CD4-positive, alpha-beta T cell treated with Interleukin-21 for 1 hour (primary cell): ENCODE measurements at regions not wholly inside any gene's neighbourhood (a gene's known extent, or its start where the extent isn't known, plus 50 kb on each side); places are given as distances from the start of the nearest gene placed in this dataset.
"Not testable (repeated sequence)": the region's sequence is repeated elsewhere in the genome, so short reads cannot be mapped to it uniquely, and the experiment has no call there.

Experiments used
- DNase-seq: peaks from one replicate; pipeline ENCODE4 v3.0.0-alpha.2; 2020

DNA sequence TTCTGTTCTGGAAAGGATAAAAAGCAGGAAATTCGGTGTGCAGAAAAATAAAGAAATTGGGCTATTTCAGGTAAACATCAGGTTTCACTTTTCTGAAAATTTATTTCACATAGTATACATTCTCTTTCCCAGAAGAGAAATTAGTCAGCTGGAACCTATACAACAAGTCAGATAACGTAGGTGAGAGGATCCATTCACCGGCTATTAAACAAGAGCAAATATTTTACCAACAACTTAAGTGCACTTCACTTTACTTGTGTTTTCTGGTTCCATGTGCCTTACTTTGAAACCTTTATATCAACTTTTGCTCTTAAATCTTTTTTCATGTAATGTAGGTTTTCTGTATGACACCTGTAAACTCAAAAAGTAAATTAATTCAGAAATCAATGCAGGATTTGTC lies 839.7 kb downstream of the CDH11 start:
- no peak for DNase-seq

GRCh38 chr16:64280317-64280716 lies 841.5 kb downstream of the CDH11 start:
- no peak for DNase-seq

GRCh38 chr16:64278196-64278595 lies 843.7 kb downstream of the CDH11 start:
- DNase-seq = no peak

- no peak for DNase-seq
Measured at GRCh38 chr16:64276646-64277045, 845.2 kb downstream of the CDH11 start.

- no peak for DNase-seq
Measured at GRCh38 chr16:64272028-64272427, 849.8 kb downstream of the CDH11 start.

- no peak for DNase-seq
Measured at GRCh38 chr16:64269756-64270155, 852.1 kb downstream of the CDH11 start.

GRCh38 chr16:64265756-64266155 lies 856.1 kb downstream of the CDH11 start:
- no peak for DNase-seq

DNA sequence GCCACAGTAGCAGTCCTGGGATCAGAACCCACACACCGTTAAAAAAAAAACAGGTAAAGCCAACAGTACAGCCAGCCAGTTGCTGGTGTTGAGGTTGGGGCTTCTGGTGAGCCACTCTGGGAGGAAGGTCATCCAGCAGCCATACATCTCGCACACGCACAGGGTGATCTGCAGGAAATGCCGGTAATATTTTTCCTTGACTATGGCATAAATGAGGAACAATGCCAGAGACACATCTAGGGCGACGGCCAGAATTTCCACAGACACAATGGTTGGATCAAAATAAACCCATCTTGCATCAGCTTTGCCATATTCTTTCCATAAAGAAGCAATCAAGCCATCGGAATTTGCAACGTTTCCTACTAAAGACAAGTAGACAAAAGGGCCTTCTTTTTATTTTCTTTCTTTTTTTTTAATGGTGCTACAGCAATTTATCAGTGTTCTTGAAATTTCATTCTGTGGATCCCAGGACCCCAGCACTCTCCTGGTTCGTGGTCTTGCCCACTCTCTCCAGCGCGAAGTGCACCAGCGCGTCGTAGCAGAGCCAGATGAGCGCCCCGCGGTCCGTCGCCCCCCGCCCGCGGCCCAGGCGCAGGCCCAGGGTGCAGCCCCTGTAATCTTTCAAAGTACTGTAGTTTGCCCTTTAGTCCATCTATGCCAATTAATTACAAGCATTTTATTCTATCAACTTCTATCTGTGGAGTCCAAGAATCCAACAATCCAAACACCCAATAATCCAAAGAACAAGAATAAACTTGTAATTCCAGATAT lies 861.0 kb downstream of the CDH11 start:
- not testable (repeated sequence) for DNase-seq

DNA sequence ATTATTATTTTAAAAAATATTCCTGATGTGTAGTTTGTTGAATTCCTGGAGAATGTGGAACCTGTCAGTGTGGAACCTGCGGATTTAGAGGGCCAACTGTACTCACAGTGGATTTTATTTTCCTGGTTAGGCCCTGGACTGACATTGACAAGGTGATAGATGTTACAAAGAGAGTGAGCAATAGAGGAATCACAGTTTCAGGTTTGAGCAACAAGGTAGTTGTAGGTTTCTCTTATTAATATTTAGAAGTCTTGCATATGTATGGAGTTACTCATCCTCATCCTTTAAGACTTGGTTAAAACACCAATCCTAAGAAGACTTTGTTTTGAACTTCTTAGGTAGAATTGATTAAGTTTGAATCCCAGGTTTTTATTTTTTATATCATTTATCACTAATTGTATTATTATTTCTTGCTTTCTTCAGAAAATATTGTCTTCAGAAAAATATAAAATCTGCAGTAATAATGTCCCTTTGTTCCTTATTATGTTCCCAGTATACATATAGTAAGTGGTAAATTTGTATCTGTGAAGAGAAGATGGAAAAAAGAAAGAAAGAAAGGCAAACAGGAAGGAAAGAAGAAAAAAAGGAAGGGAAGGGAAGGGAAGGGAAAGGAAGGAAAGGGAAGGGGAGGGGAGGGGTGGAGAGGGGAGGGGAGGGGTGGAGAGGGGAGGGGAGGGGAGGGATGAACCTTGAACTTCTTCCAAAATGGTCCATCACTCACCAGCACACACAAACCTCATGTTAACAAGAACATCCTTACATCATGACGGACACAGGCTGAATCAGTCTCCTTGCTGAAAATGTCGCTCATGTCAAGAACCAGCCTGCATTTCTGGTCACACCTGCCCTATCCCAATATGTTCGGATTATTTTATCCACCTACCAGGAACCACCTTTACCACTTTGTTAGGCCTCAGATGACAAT lies 867.2 kb downstream of the CDH11 start:
- no peak for DNase-seq

DNA sequence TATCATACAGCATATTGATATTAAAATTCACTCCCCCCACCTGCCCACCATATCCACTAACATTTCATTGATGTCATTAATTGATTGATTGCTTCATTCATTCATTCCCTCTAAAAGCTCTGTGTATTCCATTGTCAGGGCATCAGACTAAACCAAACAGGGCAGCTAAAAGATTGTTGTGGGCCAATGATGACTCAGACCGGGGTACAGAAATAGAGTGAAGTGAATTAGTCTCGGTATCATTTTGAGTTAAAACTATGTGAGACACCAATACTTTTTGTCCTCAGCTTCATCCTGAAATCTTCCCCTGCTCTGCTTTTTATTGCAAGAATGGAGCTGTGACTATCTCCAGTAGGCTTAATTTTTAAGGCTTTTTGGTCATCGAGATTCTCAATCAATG lies 868.3 kb downstream of the CDH11 start:
- DNase-seq = no peak

GRCh38 chr16:64253096-64253495 lies 868.8 kb downstream of the CDH11 start:
- DNase-seq = no peak

- DNase-seq = no peak
Measured at GRCh38 chr16:64251742-64252141, 870.1 kb downstream of the CDH11 start.

GRCh38 chr16:64250866-64251265 lies 871.0 kb downstream of the CDH11 start:
- no peak for DNase-seq

DNA sequence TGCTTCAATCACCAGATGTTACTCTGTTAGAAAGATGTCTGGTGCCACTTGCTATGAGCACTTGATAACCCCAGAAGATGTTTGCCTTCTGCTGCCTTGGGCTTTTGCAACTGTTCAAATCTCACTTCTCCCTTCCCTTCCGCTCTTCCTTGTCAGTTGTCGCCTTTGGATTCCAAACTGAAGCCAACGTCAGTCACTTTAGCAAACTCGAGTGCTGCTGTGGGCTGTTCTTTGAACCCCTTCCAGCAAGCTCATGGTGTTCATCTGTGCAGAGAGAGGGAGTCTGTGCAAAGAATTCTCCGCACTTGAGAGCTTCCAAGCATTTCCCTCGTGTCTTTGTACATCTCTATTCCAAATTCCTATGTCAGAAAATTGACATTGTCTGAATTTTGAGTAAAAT lies 879.4 kb downstream of the CDH11 start:
- no peak for DNase-seq

- DNase-seq = no peak
Measured at GRCh38 chr16:64240586-64240985, 881.3 kb downstream of the CDH11 start.

- DNase-seq = no peak
Measured at GRCh38 chr16:64238571-64238970, 883.3 kb downstream of the CDH11 start.

- DNase-seq = no peak
Measured at GRCh38 chr16:64236316-64236715, 885.5 kb downstream of the CDH11 start.

DNA sequence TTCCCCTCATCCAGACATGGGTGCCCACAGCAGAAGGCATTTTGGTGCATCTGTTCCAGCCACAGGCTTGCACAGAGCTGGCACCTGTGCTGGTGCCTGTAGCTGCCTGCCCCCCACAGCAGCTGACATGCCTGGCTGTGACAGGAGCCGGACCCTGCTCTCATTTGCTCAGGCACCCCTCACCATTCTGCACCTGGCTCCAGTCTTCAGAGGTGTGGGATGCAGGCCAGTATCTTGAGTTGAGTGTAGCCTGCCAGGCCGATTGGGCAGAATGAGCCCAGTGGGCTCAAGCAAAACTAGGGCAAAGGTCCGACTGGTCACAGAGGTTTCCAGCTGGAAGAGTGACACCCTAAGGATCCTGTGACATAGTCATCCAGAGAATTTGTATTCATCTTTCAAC lies 887.7 kb downstream of the CDH11 start:
- DNase-seq = no peak

DNA sequence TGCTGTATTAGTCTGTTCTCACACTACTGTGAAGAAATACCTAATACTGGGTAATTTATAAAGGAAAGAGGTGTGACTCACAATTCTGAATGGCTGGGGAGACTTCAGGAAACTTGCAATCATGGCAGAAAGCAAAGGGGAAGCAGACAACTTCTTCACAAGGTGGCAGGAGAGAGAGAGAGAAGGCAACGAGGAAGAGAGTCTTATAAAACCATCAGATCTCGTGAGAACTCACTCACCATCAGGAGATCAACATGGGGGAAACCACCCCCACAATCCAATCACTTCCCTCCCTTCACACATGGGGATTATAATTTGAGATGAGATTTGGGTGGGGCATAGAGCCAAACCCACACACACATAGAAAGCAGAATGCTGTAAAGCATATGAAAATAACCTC lies 896.2 kb downstream of the CDH11 start:
- DNase-seq = no peak

GRCh38 chr16:64225036-64225435 lies 896.8 kb downstream of the CDH11 start:
- DNase-seq = no peak

DNA sequence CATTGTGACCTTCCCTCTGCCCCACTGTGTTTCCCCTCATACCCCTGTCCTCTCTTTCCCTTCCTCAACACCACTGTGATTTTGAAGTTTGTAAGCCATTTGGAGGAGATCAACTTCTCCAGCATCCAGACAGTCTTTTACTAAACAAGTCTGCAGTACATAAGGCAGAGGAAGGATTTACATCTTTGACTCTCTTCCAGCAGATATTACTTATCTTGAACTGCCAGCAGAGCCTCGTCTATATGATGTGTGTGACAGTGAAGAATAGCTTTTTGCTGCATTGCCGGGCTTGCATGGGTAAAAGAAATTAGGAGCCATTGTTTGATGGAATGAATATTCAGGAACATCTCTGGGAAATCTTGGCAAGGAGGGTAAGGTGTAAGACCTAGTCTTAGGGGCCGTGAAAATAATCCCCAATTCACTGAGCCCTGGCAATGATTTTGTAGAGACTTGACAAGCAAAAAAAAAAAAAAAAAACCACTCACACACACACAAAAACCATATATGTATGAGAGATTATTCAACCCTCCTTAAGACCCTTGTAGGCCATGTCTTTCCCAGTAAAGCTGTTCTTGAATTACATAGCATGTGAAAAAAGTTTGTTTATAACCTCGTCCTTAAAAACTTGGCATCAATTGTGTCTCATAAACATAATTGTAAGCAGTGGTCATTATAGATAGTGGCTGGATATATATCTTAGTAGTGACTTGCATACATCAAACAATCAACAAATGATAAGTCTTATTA lies 903.9 kb downstream of the CDH11 start:
- DNase-seq = no peak

GRCh38 chr16:64215730-64216129 lies 906.1 kb downstream of the CDH11 start:
- DNase-seq = no peak

DNA sequence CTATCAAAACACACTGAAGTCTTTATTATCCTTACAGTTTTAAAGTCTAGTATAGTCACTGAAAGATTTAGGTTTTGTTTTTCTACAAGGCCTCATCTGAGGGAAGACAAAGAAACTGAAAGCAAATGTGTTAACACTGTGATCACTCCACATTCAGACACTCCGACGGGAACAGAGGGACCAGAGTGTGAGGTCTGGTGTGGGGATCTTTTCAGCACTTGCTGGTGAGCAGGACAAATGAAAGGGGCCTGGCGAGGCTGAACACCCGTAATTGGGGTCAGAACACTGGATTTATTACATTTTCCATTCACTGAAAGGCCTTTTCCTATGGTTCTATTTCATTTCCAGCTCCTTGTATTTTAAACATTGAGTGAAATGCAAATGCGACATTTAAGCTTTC lies 910.5 kb downstream of the CDH11 start:
- no peak for DNase-seq
